HG03342 (cell line): ENCODE measurements at regions not wholly inside any gene's neighbourhood (a gene's known extent, or its start where the extent isn't known, plus 50 kb on each side); places are given as distances from the start of the nearest gene placed in this dataset.
"Not testable (repeated sequence)": the region's sequence is repeated elsewhere in the genome, so short reads cannot be mapped to it uniquely, and the experiment has no call there.

Experiments
- ATAC-seq: cut with Tn5 transposase; IDR thresholded peaks from one replicate; pipeline ENCODE4 v1.9.1; 2021; ENCODE audit warnings: mild to moderate bottlenecking, moderate library complexity; ENCODE audit not compliant: unreplicated experiment

GRCh38 chr3:48101301-48101650 lies 85.1 kb upstream of the MAP4 start:
- ATAC-seq, result not testable (repeated sequence)

- no peak for ATAC-seq
Observed at GRCh38 chr3:48092270-48092669, 76.1 kb upstream of the MAP4 start.

GRCh38 chr3:48090166-48090939 lies 74.1 kb upstream of the MAP4 start:
- no peak for ATAC-seq

- ATAC-seq, result peak; percentile 90
Observed at GRCh38 chr3:48088749-48089466, 72.7 kb upstream of the MAP4 start.

GRCh38 chr3:48088056-48088748 lies 72.0 kb upstream of the MAP4 start:
- ATAC-seq, result peak; percentile 17

GRCh38 chr3:48086705-48087104 lies 70.5 kb upstream of the MAP4 start:
- no peak for ATAC-seq

GRCh38 chr3:48084929-48085328 lies 68.7 kb upstream of the MAP4 start:
- ATAC-seq, result no peak

GRCh38 chr3:48084170-48084569 lies 68.0 kb upstream of the MAP4 start:
- no peak for ATAC-seq

- ATAC-seq, result no peak
Observed at GRCh38 chr3:48082580-48083184, 66.5 kb upstream of the MAP4 start.

GRCh38 chr3:48077815-48078214 lies 61.6 kb upstream of the MAP4 start:
- ATAC-seq, result no peak

GRCh38 chr3:48070030-48070429 lies 53.8 kb upstream of the MAP4 start:
- ATAC-seq, result no peak

- no peak for ATAC-seq
Observed at GRCh38 chr3:48069339-48069738, 53.1 kb upstream of the MAP4 start.

GRCh38 chr3:48068886-48069285 lies 52.7 kb upstream of the MAP4 start:
- ATAC-seq, result no peak

GRCh38 chr3:48068320-48068719 lies 52.1 kb upstream of the MAP4 start:
- ATAC-seq, result not testable (repeated sequence)

- ATAC-seq, result no peak
Observed at GRCh38 chr3:48067271-48067670, 51.1 kb upstream of the MAP4 start.
